K562 (cell line): ENCODE measurements at regions not wholly inside any gene's neighbourhood (a gene's known extent, or its start where the extent isn't known, plus 50 kb on each side); places are given as distances from the start of the nearest gene placed in this dataset.

ENCODE experiments used
- ATAC-seq: fragments of 200-7000 bp; cut with Tn5 transposase; 3 replicates; pipeline ENCODE4 v1.9.1; 2020; ENCODE audit warnings: moderate library complexity
- BruUV-seq: library from RNA; stranded (reverse); fragments of 400-500 nt; replicated peaks from 2 replicates; lab custom pipeline; 2021; lab: Mats Ljungman, UMichigan
- CTCF ChIA-PET: fragments of 300-600 bp; formaldehyde crosslinking; extraction: SDS; loops from one replicate; lab custom pipeline; 2021; ENCODE audit warnings: low intra/inter-chr PET ratio; lab: Yijun Ruan, JAX
- POLR2A ChIA-PET: fragments of 300-600, 350-650 bp; sonication (Branson Sonifier 250); formaldehyde crosslinking; extraction: SDS; loops from one replicate; lab custom pipeline; 2021; ENCODE audit warnings: antibody characterized with exemption, inconsistent platforms; lab: Yijun Ruan, JAX
- DNase-seq, 4 experiments: peaks; one replicate each; pipeline versions ENCODE4 v3.0.0 to v3.0.0-alpha.2; 2011 to 2018; ENCODE audit warnings: low spot score in 3 of 4, mixed read lengths in 3 of 4; ENCODE audit errors: extremely low read depth in 1 of 4
- FAIRE-seq: peaks from 2 replicates; lab custom pipeline; 2011; peaks lifted over from hg19 to GRCh38; lab: Jason Lieb, UNC
- H2AFZ ChIP-seq: 2 replicates; pipeline ENCODE4 v1.6.0; 2011; ENCODE audit warnings: low read depth, low read length, control low read depth, inconsistent platforms
- H3K27ac ChIP-seq: fragments of 200-600 bp; 3 replicates; pipeline ENCODE4 v1.8.0; 2011; ENCODE audit warnings: low read depth, mild to moderate bottlenecking, control low read depth, inconsistent platforms, low read length, moderate library complexity, mixed read lengths; ENCODE audit errors: extremely low read depth
- H3K27me3 ChIP-seq, 2 experiments: fragments of 300-600 bp in 1 of 2; 2 replicates in 1 of 2; 3 replicates in 1 of 2; pipeline versions ENCODE4 v1.6.0 to v1.8.0; 2011; ENCODE audit warnings: inconsistent platforms in 2 of 2, low read length in 2 of 2, mild to moderate bottlenecking in 1 of 2, mixed read lengths in 1 of 2, moderate library complexity in 1 of 2; ENCODE audit not compliant: control insufficient read depth in 2 of 2, insufficient read depth in 2 of 2
- H3K36me3 ChIP-seq: fragments of 300-600 bp; 3 replicates; pipeline ENCODE4 v1.8.0; 2011; ENCODE audit warnings: mild to moderate bottlenecking, low read length, inconsistent platforms; ENCODE audit not compliant: control insufficient read depth, insufficient read depth
- H3K4me1 ChIP-seq, 2 experiments: fragments of 200-600 bp in 1 of 2; replicated peaks in 1 of 2; 2 replicates in 1 of 2; 3 replicates in 1 of 2; pipeline versions ENCODE4 v1.5.1 to v1.8.0; 2011; ENCODE audit warnings: inconsistent platforms in 2 of 2, low read length in 2 of 2, mild to moderate bottlenecking in 1 of 2, mixed read lengths in 1 of 2, moderate library complexity in 1 of 2; ENCODE audit not compliant: control insufficient read depth in 2 of 2, insufficient read depth in 2 of 2
- H3K4me2 ChIP-seq: 2 replicates; pipeline ENCODE4 v1.6.1; 2011; ENCODE audit warnings: low read length, control low read depth, inconsistent platforms, mixed read lengths; ENCODE audit not compliant: insufficient read depth
- H3K4me3 ChIP-seq: fragments of 200-600 bp; sonication (generic), shearing (Covaris generic); 2 replicates; pipeline ENCODE4 v1.5.1; 2016; ENCODE audit warnings: control low read depth, inconsistent platforms
- H3K79me2 ChIP-seq: fragments of 200-600 bp; 3 replicates; pipeline ENCODE4 v1.8.0; 2011; ENCODE audit warnings: low read length, inconsistent platforms; ENCODE audit not compliant: control insufficient read depth, insufficient read depth
- H3K9ac ChIP-seq, 2 experiments: 2 replicates each; pipeline versions ENCODE4 v1.6.0 to v1.6.1; 2011; ENCODE audit warnings: low read depth in 2 of 2, low read length in 2 of 2, control low read depth in 1 of 2, inconsistent platforms in 1 of 2, mild to moderate bottlenecking in 1 of 2, mixed read lengths in 1 of 2; ENCODE audit not compliant: insufficient read depth in 1 of 2
- H3K9me1 ChIP-seq: one replicate; pipeline ENCODE4 v1.6.0; 2011; ENCODE audit warnings: inconsistent platforms, mild to moderate bottlenecking, low read length, moderate library complexity; ENCODE audit not compliant: control insufficient read depth, insufficient read depth
- H3K9me3 ChIP-seq: replicated peaks from 2 replicates; pipeline ENCODE4 v1.5.1; 2011; ENCODE audit warnings: low read depth, low read length, inconsistent platforms; ENCODE audit not compliant: control insufficient read depth, insufficient read depth
- H4K20me1 ChIP-seq: replicated peaks from 2 replicates; pipeline ENCODE4 v1.6.1; 2011; ENCODE audit warnings: low read length, inconsistent platforms, mixed read lengths; ENCODE audit not compliant: control insufficient read depth, insufficient read depth
- CHD2 ChIP-seq: IDR thresholded peaks from 2 replicates; pipeline ENCODE4 v1.6.1; 2011; ENCODE audit warnings: low read depth, low read length
- GTF2F1 ChIP-seq: IDR thresholded peaks from 2 replicates; pipeline ENCODE4 v1.6.1; 2011; ENCODE audit warnings: low read depth, low read length, improper control_type of control experiment
- MCM3 ChIP-seq: fragments of 450-650 bp; IDR thresholded peaks from 2 replicates; pipeline ENCODE4 v1.6.1; 2016
- NUFIP1 ChIP-seq: fragments of 450-650 bp; IDR thresholded peaks from 2 replicates; pipeline ENCODE4 v1.6.1; 2018; ENCODE audit not compliant: partially characterized antibody
- POLR3G ChIP-seq: IDR thresholded peaks from 2 replicates; pipeline ENCODE4 v1.6.1; 2011; ENCODE audit not compliant: insufficient read length, insufficient replicate concordance; ENCODE audit errors: extremely low read depth
- RBM17 ChIP-seq: fragments of 200-400 bp; formaldehyde crosslinking; IDR thresholded peaks from 2 replicates; pipeline ENCODE4 v1.6.1; 2017; ENCODE audit warnings: low read depth, mild to moderate bottlenecking, low read length, borderline replicate concordance
- SMAD3 ChIP-seq: fragments of 450-650 bp; formaldehyde crosslinking; conservative IDR thresholded peaks from 2 replicates; pipeline ENCODE4 v1.4.0; 2020; ENCODE audit warnings: mild to moderate bottlenecking
- TFAM ChIP-seq: fragments of 250-450 bp; sonication (Bioruptor Pico); conservative IDR thresholded peaks from 2 replicates; pipeline ENCODE4 v1.5.0; 2021; ENCODE audit warnings: mild to moderate bottlenecking, moderate library complexity
- YY1 ChIP-seq, 3 experiments: IDR thresholded peaks; 2 replicates each; pipeline ENCODE4 v1.6.1; 2011; ENCODE audit warnings: low read length in 2 of 3, mild to moderate bottlenecking in 2 of 3, moderate library complexity in 2 of 3, borderline replicate concordance in 1 of 3, control low read depth in 1 of 3, low read depth in 1 of 3; ENCODE audit not compliant: insufficient read depth in 3 of 3, insufficient replicate concordance in 2 of 3, control insufficient read depth in 1 of 3, insufficient read length in 1 of 3; ENCODE audit errors: extremely low read depth in 1 of 3
- WGBS: fragments of 100-300 bp; shearing (Covaris generic); methylation state at CpG from one replicate; pipeline ENCODE4 v1.1.6; 2016; ENCODE audit warnings: low coverage, mixed read lengths; ENCODE audit not compliant: insufficient coverage; ENCODE audit errors: missing lambda C conversion rate; 5-methylcytosine and 5-hydroxymethylcytosine counted together
- in situ Hi-C: fragments of 300-500 bp; cut with MboI; formaldehyde crosslinking; loops from 4 replicates; pipeline ENCODE4 v1.15.0; 2018; ENCODE audit warnings: inconsistent platforms, mixed read lengths
- intact Hi-C: fragments of 100-400 bp; cut with micrococcal nuclease; formaldehyde crosslinking; loops from 2 replicates; pipeline ENCODE4 v1.14.2; 2022
- TF ChIP-seq, protein P1 (sequence below): fragments of 250-450 bp; sonication (Bioruptor Pico); IDR thresholded peaks from 2 replicates; pipeline ENCODE4 v1.5.0; 2021
- TF ChIP-seq, protein P2 (sequence below): sonication (generic); formaldehyde crosslinking; IDR thresholded peaks from 2 replicates; pipeline ENCODE4 v1.4.0; 2020; ENCODE audit warnings: mild to moderate bottlenecking, missing genetic modification reagents
- TF ChIP-seq, protein P3 (sequence below): fragments of 450-650 bp; formaldehyde crosslinking; IDR thresholded peaks from 2 replicates; pipeline ENCODE4 v1.4.0; 2022; ENCODE audit warnings: missing genetic modification characterization

DNA sequence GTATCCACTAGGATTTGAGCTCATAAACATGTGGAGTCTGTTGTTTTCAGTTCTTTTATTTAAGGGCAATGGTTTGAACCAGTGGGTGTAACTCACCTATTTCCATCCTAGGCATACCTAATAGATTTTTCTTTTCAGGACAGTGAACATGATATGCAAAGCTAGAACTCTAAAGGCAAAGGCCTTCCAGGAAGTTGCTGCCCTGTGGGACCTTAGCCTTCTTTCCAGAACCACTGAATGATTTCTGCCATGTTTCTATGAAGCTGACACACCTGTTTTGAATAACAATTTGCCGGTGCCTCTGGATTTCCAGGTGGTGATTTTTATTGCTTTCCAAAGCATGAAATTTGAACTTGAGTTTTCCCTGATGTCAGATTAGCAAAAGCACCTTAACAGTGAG, 372.9 kb upstream of the FAR2 start:
- DNase-seq (no peak), FAIRE-seq (no peak), ATAC-seq (no peak)
- no TSS peak for BruUV-seq
- CTCF ChIA-PET = no interaction called here
- WGBS = 0% methylated on average over 1 of the region's 1 CpG
- Histone ChIP-seq H3K9me1 (no peaks in the 10 kb centered on the region), H4K20me1 (no peaks in the 10 kb centered on the region), H3K27me3 (no peaks in the 10 kb centered on the region), H3K36me3 (no peaks in the 10 kb centered on the region), H3K4me1 (no peaks in the 10 kb centered on the region), H2AFZ (no peak overlapping the region), H3K79me2 (no peaks in the 10 kb centered on the region), H3K27ac (no peak overlapping the region), H3K9me3 (no peaks in the 10 kb centered on the region), H3K4me3 (no peak overlapping the region), H3K9ac (no peak overlapping the region), H3K4me2 (no peak overlapping the region)
- intact Hi-C loops = no loop called here
- in situ Hi-C loops = no loop called here
- TF ChIP-seq GTF2F1 = no peak
- TF ChIP-seq, protein P1, sequence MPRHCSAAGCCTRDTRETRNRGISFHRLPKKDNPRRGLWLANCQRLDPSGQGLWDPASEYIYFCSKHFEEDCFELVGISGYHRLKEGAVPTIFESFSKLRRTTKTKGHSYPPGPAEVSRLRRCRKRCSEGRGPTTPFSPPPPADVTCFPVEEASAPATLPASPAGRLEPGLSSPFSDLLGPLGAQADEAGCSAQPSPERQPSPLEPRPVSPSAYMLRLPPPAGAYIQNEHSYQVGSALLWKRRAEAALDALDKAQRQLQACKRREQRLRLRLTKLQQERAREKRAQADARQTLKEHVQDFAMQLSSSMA = no peak
- no peak for TF ChIP-seq RBM17
- TF ChIP-seq TFAM (CRISPR knock-in tag) = no peak
- no peak for TF ChIP-seq NUFIP1
- TF ChIP-seq MCM3 = no peak
- TF ChIP-seq SMAD3 (CRISPR knock-in tag) = no peak
- TF ChIP-seq CHD2 = no peak
- TF ChIP-seq YY1 (IDR thresholded peaks at IDR 0.05; ENCODE audit: borderline replicate concordance in 1 of 3, control insufficient read depth in 1 of 3, extremely low read depth in 1 of 3, insufficient read depth in 3 of 3, insufficient read length in 1 of 3, insufficient replicate concordance in 2 of 3, low read depth in 1 of 3, low read length in 2 of 3) = no peak
- TF ChIP-seq, protein P2, sequence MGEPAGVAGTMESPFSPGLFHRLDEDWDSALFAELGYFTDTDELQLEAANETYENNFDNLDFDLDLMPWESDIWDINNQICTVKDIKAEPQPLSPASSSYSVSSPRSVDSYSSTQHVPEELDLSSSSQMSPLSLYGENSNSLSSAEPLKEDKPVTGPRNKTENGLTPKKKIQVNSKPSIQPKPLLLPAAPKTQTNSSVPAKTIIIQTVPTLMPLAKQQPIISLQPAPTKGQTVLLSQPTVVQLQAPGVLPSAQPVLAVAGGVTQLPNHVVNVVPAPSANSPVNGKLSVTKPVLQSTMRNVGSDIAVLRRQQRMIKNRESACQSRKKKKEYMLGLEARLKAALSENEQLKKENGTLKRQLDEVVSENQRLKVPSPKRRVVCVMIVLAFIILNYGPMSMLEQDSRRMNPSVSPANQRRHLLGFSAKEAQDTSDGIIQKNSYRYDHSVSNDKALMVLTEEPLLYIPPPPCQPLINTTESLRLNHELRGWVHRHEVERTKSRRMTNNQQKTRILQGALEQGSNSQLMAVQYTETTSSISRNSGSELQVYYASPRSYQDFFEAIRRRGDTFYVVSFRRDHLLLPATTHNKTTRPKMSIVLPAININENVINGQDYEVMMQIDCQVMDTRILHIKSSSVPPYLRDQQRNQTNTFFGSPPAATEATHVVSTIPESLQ (CRISPR knock-in tag) = no peak
- TF ChIP-seq, protein P3, sequence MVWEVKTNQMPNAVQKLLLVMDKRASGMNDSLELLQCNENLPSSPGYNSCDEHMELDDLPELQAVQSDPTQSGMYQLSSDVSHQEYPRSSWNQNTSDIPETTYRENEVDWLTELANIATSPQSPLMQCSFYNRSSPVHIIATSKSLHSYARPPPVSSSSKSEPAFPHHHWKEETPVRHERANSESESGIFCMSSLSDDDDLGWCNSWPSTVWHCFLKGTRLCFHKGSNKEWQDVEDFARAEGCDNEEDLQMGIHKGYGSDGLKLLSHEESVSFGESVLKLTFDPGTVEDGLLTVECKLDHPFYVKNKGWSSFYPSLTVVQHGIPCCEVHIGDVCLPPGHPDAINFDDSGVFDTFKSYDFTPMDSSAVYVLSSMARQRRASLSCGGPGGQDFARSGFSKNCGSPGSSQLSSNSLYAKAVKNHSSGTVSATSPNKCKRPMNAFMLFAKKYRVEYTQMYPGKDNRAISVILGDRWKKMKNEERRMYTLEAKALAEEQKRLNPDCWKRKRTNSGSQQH (CRISPR knock-in tag) = no peak
- no peak for TF ChIP-seq POLR3G
- POLR2A ChIA-PET = interaction anchor here (1.0 kb wide), 1 partner anchor 15 kb away, joined by 3 read pairs; no protein-coding TSS in a partner anchor
